ENCODE measurements at regions not wholly inside any gene's neighbourhood (a gene's known extent, or its start where the extent isn't known, plus 50 kb on each side); places are given as distances from the start of the nearest gene placed in this dataset.
A peak's percentile ranks its signal among the peaks of the same experiment; 100 is the strongest.
"Not testable (repeated sequence)": the region's sequence is repeated elsewhere in the genome, so short reads cannot be mapped to it uniquely, and the experiment has no call there.

DNA sequence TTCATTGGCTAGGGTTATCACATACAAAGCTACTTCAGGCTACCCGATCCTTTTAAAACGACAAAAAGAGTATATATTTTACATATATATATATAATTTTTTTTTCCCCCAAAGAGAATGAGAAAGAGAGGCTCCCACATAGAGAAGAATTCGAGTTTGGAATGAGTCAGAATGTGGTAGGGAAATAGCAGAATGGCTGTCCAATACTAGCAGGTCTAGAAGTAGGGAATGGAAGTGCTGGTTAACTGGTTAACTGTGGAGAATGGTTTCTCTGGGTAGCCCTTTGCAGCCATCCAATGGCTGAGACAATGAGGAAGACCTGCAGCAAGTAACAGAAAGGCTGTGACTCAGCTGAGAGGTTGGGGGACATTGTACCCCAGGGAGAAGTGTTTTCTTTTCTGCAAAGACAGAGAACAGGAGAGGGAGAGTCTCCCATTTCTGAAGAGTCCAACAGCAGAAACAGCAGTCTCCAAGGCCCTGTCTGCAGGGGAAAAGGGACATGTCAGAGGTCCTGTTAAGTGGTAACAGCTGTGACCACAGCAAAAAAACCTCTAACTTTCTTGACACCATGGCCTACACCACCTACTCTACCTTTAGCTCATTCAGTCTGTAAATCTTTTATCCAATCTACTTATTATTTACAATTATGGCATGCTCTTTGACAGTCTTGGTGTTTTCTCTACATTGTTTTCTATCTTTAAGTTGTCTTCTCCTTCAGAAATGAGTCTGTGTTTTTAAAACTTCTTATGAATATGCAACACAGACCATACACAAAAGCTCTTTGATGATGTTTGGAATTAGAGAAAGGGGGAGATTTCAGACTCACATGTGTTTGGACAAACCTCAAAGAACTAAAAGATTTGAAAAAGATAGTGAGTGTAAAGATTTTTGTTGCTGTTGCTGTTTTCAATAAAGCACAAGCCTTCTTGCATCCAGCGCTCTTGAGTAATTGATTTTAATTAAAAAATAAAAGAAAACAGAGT, 116.1 kb upstream of the SLC7A14 start:
- no peak for DNase-seq

DNA sequence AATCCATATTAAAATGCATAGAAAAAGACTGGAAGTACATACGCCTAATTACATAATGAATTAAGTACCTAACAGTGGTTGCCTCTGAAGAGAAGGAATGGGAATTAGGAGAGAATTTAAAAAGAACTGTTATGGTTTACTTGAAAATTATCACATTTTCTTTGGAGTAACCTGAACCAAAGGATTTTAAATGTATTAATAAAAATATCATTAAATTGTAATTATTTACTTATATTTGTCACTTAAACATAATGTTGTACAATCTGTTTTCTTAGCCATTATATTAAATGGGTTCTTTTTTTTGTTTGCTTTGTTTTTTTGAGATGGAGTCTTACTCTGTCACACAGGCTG, 114.2 kb upstream of the SLC7A14 start:
- DNase-seq = no peak

DNA sequence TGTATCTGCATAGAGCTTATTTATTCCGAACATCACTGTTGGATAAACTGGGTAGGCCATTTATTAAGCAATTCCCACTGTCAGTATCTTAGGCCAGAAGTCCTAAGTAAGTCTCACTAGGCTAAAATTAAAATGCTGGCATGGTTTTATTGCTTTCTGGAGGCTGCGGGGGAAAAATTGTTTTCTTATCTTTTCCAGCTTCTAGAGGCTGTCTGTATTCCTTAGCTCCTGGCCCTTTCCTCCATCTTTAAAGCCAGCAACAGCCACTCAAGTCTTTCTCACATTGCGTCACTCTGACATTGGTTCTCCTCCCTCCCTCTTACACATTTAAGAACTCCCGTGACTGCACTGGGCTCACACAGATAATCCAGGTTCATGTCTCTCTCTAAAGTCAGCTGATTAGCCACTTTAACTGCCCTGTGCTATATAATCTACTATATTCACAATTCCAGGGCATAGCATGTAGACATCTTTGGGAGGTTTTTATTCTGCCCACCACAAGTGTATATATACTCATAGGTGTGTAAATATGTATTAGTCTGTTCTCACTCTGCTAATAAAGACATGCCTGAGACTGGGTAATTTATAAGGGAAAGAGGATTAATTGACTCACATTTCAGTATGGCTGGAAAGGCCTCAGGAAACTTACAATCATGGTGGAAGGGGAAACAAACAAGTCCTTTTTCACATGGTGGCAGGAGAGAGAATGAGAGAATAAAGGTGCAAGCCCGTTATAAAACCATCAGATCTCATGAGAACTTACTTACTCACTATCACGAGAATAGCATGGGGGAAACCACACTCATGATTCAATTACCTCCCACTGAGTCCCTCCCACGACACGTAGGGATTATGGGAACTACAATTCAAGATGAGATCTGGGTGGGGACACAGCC, 113.5 kb upstream of the SLC7A14 start:
- DNase-seq = no peak

DNA sequence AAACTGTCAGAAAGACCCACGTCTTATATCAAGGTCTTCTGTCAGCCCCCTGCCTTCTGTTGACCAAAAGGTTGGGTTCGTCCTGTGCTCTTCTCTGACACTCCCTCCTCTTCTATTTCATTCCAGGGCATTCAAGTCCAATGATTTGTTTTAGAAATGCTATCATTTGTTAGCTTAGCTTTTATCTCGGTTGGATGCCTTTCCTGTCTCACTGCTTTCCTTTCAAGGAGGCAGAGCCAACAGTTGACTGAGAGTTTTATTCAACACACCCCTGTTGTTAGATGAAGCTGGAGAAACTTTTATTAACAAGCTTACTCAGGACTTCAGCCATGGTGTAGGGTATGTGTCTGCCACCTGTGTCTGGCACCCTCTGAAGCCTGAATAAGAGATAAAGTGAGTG, 112.0 kb upstream of the SLC7A14 start:
- no peak for DNase-seq

DNA sequence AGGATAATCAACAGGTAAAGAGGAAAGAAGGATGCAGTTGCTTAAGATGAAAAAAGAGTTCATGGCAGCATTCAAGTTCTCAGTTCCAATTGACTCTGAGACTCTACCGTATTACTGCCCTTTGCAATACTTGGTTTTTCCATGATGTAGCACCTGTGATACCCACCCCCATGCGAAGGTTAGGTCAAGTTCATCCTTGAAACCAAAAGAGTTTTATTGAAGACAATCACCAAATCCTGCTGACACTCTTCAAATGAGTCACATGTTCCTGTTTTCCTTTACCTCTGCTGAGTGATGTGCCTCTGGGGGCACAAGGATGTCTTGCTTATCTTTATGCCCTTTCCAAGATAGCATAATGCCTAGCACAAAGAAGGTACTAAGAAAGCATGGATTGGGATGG, 111.3 kb upstream of the SLC7A14 start:
- no peak for DNase-seq

- no peak for DNase-seq
These were observed 109.7 kb upstream of the SLC7A14 start for GRCh38 chr3:170695486-170696064.

DNA sequence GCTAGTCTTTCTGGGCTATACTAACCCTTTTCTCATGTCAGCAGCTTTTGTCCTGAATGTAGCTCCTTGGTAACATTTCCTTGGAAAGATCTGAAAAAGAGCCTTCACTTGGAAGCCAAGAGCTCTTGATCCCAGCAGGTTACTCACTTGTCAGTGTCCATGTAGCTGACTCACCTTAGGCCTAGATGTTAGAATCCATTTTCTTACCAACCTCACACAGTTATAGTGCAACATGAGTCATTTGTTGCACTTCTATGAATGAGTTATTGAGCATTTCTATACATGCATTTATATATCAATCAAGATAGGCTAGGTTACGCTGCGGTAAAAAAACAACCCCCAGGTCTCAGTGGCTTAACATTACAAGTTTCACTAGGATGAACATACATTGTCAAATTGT, 106.8 kb upstream of the SLC7A14 start:
- no peak for DNase-seq

DNA sequence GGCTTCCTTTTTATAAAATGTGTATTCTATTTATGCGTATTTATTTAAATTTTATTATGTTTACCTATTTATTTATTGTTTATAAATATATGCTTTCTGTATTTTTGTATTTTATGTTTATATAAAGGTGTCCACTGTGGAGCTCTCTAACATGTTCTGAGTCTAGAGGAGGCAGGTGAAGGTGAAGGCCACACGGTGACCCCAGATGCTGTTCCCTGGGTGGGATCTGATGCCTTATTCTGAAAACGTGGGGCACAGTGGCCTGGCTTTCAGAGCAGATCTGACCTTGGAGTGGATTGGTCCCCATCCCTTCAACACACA, 104.7 kb upstream of the SLC7A14 start:
- no peak for DNase-seq

DNA sequence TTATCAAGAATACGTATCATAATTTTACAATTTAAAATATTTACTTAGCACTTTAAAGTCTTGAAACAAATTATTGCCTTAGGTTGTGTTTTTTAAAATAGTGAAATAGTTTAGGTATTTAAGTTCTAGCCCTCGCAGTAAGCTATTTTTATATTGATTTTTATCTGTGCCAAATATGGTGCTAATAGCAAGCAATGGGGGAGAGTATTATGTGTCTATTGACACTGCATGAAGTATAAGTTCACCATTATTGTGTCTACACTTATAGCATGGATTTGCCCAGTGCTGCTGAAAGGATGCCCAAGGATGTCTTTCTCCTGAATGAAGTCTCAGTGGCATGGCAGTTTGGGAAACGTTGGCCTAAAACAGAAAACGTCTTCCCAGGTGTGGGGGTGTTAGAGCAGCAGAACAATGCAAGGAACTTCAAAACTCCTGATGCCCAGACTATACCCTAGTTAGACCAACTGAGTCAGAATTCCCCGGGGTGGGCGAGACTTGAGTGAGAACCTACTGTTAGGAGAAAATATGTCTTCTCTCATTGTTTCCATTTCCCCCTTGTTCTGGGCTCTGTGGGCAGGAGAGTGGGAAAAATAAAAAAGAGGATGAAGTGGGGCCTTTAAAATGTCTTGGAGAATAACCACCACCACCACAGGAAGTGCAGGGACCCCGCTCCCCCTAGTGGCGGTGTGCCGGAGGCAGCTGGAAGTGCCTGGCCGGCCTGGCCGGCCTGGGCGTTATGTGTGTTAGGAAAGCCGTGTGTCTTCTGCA, 104.2 kb upstream of the SLC7A14 start:
- peak; percentile 29 to 82 for DNase-seq

- DNase-seq = peak; percentile 55 to 76
These were observed 103.5 kb upstream of the SLC7A14 start for GRCh38 chr3:170689296-170689829.

GRCh38 chr3:170688222-170688621, 102.3 kb upstream of the SLC7A14 start:
- DNase-seq = not testable (repeated sequence)

- DNase-seq = no peak
These were observed 94.7 kb upstream of the SLC7A14 start for GRCh38 chr3:170680593-170680992.

- DNase-seq = no peak
These were observed 93.3 kb upstream of the SLC7A14 start for GRCh38 chr3:170679190-170679589.

- DNase-seq = no peak
These were observed 84.6 kb upstream of the SLC7A14 start for GRCh38 chr3:170670504-170670903.

DNA sequence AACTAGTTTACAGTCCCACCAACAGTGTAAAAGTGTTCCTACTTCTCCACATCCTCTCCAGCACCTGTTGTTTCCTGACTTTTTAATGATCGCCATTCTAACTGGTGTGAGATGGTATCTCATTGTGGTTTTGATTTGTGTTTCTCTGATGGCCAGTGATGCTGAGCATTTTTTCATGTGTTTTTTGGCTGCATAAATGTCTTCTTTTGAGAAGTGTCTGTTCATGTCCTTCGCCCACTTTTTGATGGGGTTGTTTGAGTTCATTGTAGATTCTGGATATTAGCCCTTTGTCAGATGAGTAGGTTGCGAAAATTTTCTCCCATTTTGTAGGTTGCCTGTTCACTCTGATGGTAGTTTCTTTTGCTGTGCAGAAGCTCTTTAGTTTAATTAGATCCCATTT, 77.1 kb upstream of the SLC7A14 start:
- not testable (repeated sequence) for DNase-seq

GRCh38 chr3:170660139-170660538, 74.3 kb upstream of the SLC7A14 start:
- no peak for DNase-seq

GRCh38 chr3:170657312-170657711, 71.4 kb upstream of the SLC7A14 start:
- DNase-seq = no peak

- DNase-seq = no peak
These were observed 70.4 kb upstream of the SLC7A14 start for GRCh38 chr3:170656284-170656683.

GRCh38 chr3:170653801-170654200, 67.9 kb upstream of the SLC7A14 start:
- no peak for DNase-seq

DNA sequence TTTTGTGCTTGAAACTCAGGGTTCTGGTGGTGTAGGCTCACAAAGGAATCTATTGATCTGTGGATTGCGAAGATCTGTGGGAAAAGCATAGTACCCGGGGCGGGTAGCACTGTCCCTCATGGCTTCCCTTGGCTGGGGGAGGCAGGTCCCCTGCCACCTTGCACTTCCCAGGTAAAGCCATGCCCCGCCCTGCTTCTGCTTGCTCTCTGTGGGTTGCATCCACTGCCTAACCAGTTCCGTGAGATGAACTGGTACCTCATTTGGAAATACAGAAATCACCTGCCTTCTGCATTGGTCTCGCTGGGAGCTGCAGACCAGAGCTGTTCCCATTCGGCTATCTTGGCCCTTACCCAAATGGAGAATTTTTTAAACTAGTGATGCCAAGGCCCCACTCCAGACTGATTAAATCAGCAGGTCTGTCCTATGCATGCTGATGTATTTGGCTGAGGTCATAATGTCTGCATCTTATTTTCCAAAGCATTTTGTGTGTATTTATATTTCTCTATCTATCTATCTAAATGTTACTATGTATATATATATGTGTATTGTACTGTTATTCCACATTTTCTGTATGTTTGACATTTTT, 65.5 kb upstream of the SLC7A14 start:
- peak in 1 of 2 experiments; percentile 17 for DNase-seq

GRCh38 chr3:170650557-170650956, 64.7 kb upstream of the SLC7A14 start:
- DNase-seq = not testable (repeated sequence)

DNA sequence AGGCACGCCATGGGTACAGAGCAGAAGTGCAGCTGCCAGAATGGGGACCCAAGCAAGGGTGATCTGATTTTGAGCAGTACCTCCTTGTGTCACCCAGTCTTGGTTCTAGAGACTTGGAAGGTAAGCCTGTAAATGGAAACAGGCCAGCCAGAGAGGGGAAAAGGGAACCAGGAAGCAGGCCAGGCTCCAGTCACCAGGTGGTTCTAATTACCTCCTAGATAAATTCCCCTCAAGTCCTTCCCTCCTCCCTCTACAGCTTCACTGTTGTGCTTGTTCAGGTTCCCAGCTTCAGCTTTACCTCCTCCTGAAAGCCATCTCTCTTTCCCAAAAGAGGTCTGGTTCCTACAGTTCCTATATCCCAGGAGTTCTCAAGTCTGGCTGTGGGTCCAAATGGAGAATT, 58.8 kb upstream of the SLC7A14 start:
- DNase-seq = no peak
